ENCODE measurements at regions not wholly inside any gene's neighbourhood (a gene's known extent, or its start where the extent isn't known, plus 50 kb on each side); places are given as distances from the start of the nearest gene placed in this dataset.

DNA sequence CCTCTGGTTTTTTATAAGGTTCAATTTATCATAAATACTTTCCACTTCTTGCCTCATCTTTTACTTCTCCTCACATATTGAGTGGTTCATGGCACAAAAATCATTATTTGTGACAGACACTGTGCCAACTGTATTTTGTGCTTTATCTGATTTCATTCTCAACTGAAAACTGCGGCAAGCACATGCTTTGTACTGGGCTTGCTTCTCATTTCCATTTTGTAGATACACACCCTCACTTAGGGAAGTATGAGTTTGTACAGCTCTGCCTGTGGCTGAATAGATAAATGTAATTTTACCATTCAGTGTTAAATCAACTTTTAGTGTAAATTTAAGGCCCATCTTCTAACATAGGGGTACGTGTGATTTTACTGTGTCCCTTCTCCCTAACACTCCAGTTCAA, 83.6 kb downstream of the ANXA2R start:
- Mint-ChIP-seq H3K4me3 (no peak overlapping the region), H3K9me3 (peaks cover 10% of the 10 kb centered on the region), H3K36me3 (ENCODE audit: low read depth) (peaks cover 15% of the 10 kb centered on the region), H3K4me1 (ENCODE audit: low read depth) (peaks cover 6% of the 10 kb centered on the region), H3K27ac (no peak overlapping the region), H3K27me3 (no peaks in the 10 kb centered on the region)
- ChIA-PET CTCF (interaction anchor here (1.2 to 1.6 kb wide), 2 partner anchors 38 to 48 kb away, joined by 4 read pairs; no protein-coding TSS in a partner anchor), POLR2A (no interaction called here)
- intact Hi-C loops (cut with micrococcal nuclease): no loop called here
- no peak for ATAC-seq
- no peak for DNase-seq
- TF ChIP-seq, protein P1, sequence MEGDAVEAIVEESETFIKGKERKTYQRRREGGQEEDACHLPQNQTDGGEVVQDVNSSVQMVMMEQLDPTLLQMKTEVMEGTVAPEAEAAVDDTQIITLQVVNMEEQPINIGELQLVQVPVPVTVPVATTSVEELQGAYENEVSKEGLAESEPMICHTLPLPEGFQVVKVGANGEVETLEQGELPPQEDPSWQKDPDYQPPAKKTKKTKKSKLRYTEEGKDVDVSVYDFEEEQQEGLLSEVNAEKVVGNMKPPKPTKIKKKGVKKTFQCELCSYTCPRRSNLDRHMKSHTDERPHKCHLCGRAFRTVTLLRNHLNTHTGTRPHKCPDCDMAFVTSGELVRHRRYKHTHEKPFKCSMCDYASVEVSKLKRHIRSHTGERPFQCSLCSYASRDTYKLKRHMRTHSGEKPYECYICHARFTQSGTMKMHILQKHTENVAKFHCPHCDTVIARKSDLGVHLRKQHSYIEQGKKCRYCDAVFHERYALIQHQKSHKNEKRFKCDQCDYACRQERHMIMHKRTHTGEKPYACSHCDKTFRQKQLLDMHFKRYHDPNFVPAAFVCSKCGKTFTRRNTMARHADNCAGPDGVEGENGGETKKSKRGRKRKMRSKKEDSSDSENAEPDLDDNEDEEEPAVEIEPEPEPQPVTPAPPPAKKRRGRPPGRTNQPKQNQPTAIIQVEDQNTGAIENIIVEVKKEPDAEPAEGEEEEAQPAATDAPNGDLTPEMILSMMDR (IDR thresholded peaks at IDR 0.05): no peak

DNA sequence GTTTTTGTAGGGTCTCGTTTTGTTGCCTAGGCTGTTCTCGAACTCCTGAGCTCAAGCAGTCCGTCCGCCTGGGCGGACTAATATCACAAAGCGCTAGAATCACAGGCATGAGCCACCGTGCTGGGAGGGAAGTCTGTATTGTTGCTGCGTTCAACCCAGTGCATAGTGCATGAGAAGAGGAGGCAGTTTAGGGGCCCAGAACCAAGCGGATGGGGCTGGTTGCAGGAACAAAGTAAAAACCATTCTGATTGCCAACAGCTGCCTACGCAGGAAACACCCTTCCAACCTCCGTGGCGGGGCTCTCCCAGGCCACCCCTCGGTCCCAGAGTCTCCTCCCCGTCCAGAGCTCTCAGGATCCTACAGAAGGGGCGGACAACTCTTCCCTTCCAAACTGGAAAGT, 87.1 kb downstream of the ANXA2R start:
- POLR2A ChIA-PET: interaction anchor here (1.0 to 3.4 kb wide), 10 partner anchors 17 to 114 kb away, joined by 3 to 15 read pairs (median 6); no protein-coding TSS in a partner anchor
- intact Hi-C loops (cut with micrococcal nuclease): no loop called here

DNA sequence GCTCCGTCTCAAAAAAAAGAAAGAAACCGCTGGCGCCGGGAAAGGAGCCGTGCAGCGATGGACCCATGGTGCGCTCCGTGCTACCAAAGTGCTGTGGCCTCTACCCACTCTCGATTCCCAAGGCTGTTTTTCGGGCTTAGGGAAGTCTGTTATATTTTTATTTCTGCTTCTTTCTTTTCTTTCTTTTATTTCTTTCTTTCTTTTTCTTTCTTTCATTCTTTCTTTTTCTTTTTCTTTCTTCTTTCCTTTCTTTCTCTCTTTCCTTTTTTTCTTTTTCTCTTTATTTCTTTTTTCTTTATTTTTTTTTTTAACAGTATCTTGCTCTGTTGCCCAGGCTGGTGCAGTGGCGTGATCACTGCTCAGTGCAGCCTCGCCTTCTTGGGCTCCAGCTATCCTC, 87.5 kb downstream of the ANXA2R start:
- Mint-ChIP-seq H3K4me3 (peak overlapping the region; percentile 89), H3K9me3 (peaks cover 10% of the 10 kb centered on the region), H3K27me3 (no peaks in the 10 kb centered on the region), H3K27ac (peak overlapping the region; percentile 97), H3K36me3 (ENCODE audit: low read depth) (peaks cover 15% of the 10 kb centered on the region), H3K4me1 (ENCODE audit: low read depth) (peaks cover 19% of the 10 kb centered on the region)
- CTCF ChIA-PET: interaction anchor here (0.9 to 2.1 kb wide), 6 partner anchors 36 to 113 kb away, joined by 3 to 10 read pairs (median 4); no protein-coding TSS in a partner anchor
- DNase-seq: no peak
- TF ChIP-seq, protein P1 (IDR thresholded peaks at IDR 0.05): peak; percentile 54
- ATAC-seq: no peak
- POLR2A ChIA-PET: interaction anchor here (1.0 to 4.5 kb wide), 11 partner anchors 18 to 114 kb away, joined by 3 to 34 read pairs (median 7); no protein-coding TSS in a partner anchor
- intact Hi-C loops (cut with micrococcal nuclease): no loop called here

More for the DNA sequence above, 87.1 kb downstream of the ANXA2R start:
- TF ChIP-seq, protein P1 (IDR thresholded peaks at IDR 0.05): no peak
- Mint-ChIP-seq H3K9me3 (peaks cover 10% of the 10 kb centered on the region), H3K4me3 (peak overlapping the region; percentile 89), H3K27ac (no peak overlapping the region), H3K4me1 (ENCODE audit: low read depth) (peaks cover 15% of the 10 kb centered on the region), H3K36me3 (ENCODE audit: low read depth) (peaks cover 15% of the 10 kb centered on the region), H3K27me3 (no peaks in the 10 kb centered on the region)
- DNase-seq (no peak), ATAC-seq (no peak)
- CTCF ChIA-PET: interaction anchor here (1.1 to 2.1 kb wide), 5 partner anchors 37 to 112 kb away, joined by 3 to 10 read pairs (median 4); no protein-coding TSS in a partner anchor

- H3K4me1 Mint-ChIP-seq (ENCODE audit: low read depth): peaks cover 19% of the 10 kb centered on the region
- POLR2A ChIA-PET: interaction anchor here (1.0 to 4.7 kb wide), 12 partner anchors 21 to 114 kb away, joined by 3 to 77 read pairs (median 9); no protein-coding TSS in a partner anchor
- CTCF ChIA-PET: interaction anchor here (1.0 to 6.1 kb wide), 7 partner anchors 40 to 114 kb away, joined by 3 to 74 read pairs (median 9); partner anchors contain the start of gene ANXA2R
- peak overlapping the region; percentile 89 for H3K4me3 Mint-ChIP-seq
- peaks cover 15% of the 10 kb centered on the region for H3K36me3 Mint-ChIP-seq (ENCODE audit: low read depth)
- intact Hi-C loops (cut with micrococcal nuclease): loop anchor here (1.0 to 2.0 kb wide), 3 partner anchors 43 to 114 kb away; no protein-coding TSS in a partner anchor
- ATAC-seq (peak; percentile 50), DNase-seq (peak; percentile 89)
- H3K27me3 Mint-ChIP-seq: no peaks in the 10 kb centered on the region
- H3K27ac Mint-ChIP-seq: peak overlapping the region; percentile 97
- peaks cover 10% of the 10 kb centered on the region for H3K9me3 Mint-ChIP-seq
- TF ChIP-seq, protein P1 (IDR thresholded peaks at IDR 0.05): no peak
Observed at GRCh38 chr5:42951293-42951840, 88.8 kb downstream of the ANXA2R start.
